Gastrocnemius medialis (tissue), 4 donors: ENCODE measurements at regions not wholly inside any gene's neighbourhood (a gene's known extent, or its start where the extent isn't known, plus 50 kb on each side); places are given as distances from the start of the nearest gene placed in this dataset.

Experiments used
- POLR2A ChIP-seq, 2 donors: fragments of 450-650 bp; IDR thresholded peaks; one replicate each; pipeline ENCODE4 v1.6.1; 2017; ENCODE audit warnings: antibody characterized with exemption in 2 of 2, mild to moderate bottlenecking in 2 of 2, moderate library complexity in 2 of 2
- TF ChIP-seq, protein P1 (sequence below), 5 experiments: fragments of 450-650 bp in 3 of 5; fragments of 200-600 bp in 2 of 5; sonication (generic) in 2 of 5; IDR thresholded peaks in 4 of 5; conservative IDR thresholded peaks in 1 of 5; 1 replicate in 4 of 5; 2 replicates in 1 of 5; pipeline ENCODE4 v1.5.1; 2016 to 2019; ENCODE audit warnings: antibody characterized with exemption in 5 of 5, mild to moderate bottlenecking in 3 of 5, moderate library complexity in 3 of 5

DNA sequence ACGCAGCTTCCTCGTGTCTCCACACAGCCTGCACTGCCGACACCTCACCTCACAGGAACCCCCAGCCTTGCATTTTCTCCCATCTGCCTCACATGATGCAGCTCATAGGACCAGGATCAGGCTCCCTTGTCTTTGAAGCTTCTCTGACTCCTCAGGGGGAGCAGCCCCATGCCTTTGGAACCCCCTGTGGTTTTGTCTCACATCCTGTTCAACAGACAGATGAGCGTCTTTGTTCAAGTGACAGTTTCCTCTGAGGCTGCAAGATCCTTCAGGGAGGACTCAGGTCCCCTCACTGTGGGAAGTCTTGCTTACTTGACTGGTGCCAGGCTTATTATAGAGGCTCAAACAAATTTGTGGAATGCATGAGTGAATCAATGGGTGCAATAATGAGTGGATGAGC, 667.1 kb downstream of the INHBA start:
- TF ChIP-seq, protein P1, sequence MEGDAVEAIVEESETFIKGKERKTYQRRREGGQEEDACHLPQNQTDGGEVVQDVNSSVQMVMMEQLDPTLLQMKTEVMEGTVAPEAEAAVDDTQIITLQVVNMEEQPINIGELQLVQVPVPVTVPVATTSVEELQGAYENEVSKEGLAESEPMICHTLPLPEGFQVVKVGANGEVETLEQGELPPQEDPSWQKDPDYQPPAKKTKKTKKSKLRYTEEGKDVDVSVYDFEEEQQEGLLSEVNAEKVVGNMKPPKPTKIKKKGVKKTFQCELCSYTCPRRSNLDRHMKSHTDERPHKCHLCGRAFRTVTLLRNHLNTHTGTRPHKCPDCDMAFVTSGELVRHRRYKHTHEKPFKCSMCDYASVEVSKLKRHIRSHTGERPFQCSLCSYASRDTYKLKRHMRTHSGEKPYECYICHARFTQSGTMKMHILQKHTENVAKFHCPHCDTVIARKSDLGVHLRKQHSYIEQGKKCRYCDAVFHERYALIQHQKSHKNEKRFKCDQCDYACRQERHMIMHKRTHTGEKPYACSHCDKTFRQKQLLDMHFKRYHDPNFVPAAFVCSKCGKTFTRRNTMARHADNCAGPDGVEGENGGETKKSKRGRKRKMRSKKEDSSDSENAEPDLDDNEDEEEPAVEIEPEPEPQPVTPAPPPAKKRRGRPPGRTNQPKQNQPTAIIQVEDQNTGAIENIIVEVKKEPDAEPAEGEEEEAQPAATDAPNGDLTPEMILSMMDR (IDR thresholded peaks at IDR 0.05 in 4 of 5, conservative IDR thresholded peaks at IDR 0.05 in 1 of 5) = no peak
- TF ChIP-seq POLR2A (IDR thresholded peaks at IDR 0.05) = no peak
